HuH-7.5 (cell line): ENCODE measurements at regions not wholly inside any gene's neighbourhood (a gene's known extent, or its start where the extent isn't known, plus 50 kb on each side); places are given as distances from the start of the nearest gene placed in this dataset.
A peak's percentile ranks its signal among the peaks of the same experiment; 100 is the strongest.
"Not testable (repeated sequence)": the region's sequence is repeated elsewhere in the genome, so short reads cannot be mapped to it uniquely, and the experiment has no call there.

ENCODE experiments used
- DNase-seq: peaks from one replicate; pipeline ENCODE4 v3.0.0; 2011; ENCODE audit warnings: low spot score

GRCh38 chr6:130674604-130675003 is 152.6 kb upstream of the SMLR1 start:
- no peak for DNase-seq

- DNase-seq = no peak
Observed at GRCh38 chr6:130675072-130675471, 152.1 kb upstream of the SMLR1 start.

- DNase-seq = no peak
Observed at GRCh38 chr6:130676077-130676772, 151.0 kb upstream of the SMLR1 start.

- DNase-seq = no peak
Observed at GRCh38 chr6:130676773-130677144, 150.4 kb upstream of the SMLR1 start.

GRCh38 chr6:130677312-130677711 is 149.9 kb upstream of the SMLR1 start:
- no peak for DNase-seq

- DNase-seq = no peak
Observed at GRCh38 chr6:130677766-130678165, 149.4 kb upstream of the SMLR1 start.

- DNase-seq = no peak
Observed at GRCh38 chr6:130679684-130680083, 147.5 kb upstream of the SMLR1 start.

GRCh38 chr6:130680116-130680515 is 147.1 kb upstream of the SMLR1 start:
- no peak for DNase-seq

- DNase-seq = no peak
Observed at GRCh38 chr6:130681028-130681427, 146.2 kb upstream of the SMLR1 start.

GRCh38 chr6:130682066-130682465 is 145.1 kb upstream of the SMLR1 start:
- DNase-seq = no peak

GRCh38 chr6:130683761-130684517 is 143.3 kb upstream of the SMLR1 start:
- DNase-seq = no peak

- no peak for DNase-seq
Observed at GRCh38 chr6:130692659-130693058, 134.5 kb upstream of the SMLR1 start.

- no peak for DNase-seq
Observed at GRCh38 chr6:130693944-130694343, 133.3 kb upstream of the SMLR1 start.

- DNase-seq = no peak
Observed at GRCh38 chr6:130694606-130695005, 132.6 kb upstream of the SMLR1 start.

GRCh38 chr6:130696806-130697205 is 130.4 kb upstream of the SMLR1 start:
- no peak for DNase-seq

GRCh38 chr6:130697271-130697994 is 129.8 kb upstream of the SMLR1 start:
- no peak for DNase-seq

- peak; percentile 32 for DNase-seq
Observed at GRCh38 chr6:130697995-130698535, 129.1 kb upstream of the SMLR1 start.

- no peak for DNase-seq
Observed at GRCh38 chr6:130699742-130700141, 127.5 kb upstream of the SMLR1 start.

- DNase-seq = no peak
Observed at GRCh38 chr6:130700397-130700796, 126.8 kb upstream of the SMLR1 start.

GRCh38 chr6:130708338-130708737 is 118.9 kb upstream of the SMLR1 start:
- no peak for DNase-seq

- not testable (repeated sequence) for DNase-seq
Observed at GRCh38 chr6:130711641-130712040, 115.6 kb upstream of the SMLR1 start.

GRCh38 chr6:130713144-130713543 is 114.1 kb upstream of the SMLR1 start:
- DNase-seq = no peak

GRCh38 chr6:130715058-130715457 is 112.1 kb upstream of the SMLR1 start:
- no peak for DNase-seq
